ENCODE measurements at regions not wholly inside any gene's neighbourhood (a gene's known extent, or its start where the extent isn't known, plus 50 kb on each side); places are given as distances from the start of the nearest gene placed in this dataset.

- peaks cover 10% of the 10 kb centered on the region; the same call in 1 of the 2 replicates for H3K36me3 ChIP-seq (ENCODE audit: control insufficient read depth, low read length)
Measured at GRCh38 chr12:124420041-124420995, 125.4 kb downstream of the RFLNA start.

GRCh38 chr12:124419292-124420040, 124.6 kb downstream of the RFLNA start:
- no peak overlapping the region for H3K4me2 ChIP-seq (ENCODE audit: low read length)
- H3K36me3 ChIP-seq (ENCODE audit: control insufficient read depth, low read length): peaks cover 10% of the 10 kb centered on the region; the same call in 1 of the 2 replicates
- H3F3A ChIP-seq (ENCODE audit: control insufficient read depth, insufficient read depth): no peaks in the 10 kb centered on the region

More at GRCh38 chr12:124420041-124420995, 125.4 kb downstream of the RFLNA start:
- Histone ChIP-seq H3K79me2 (ENCODE audit: control insufficient read depth, low read length) (no peaks in the 10 kb centered on the region), H4K20me1 (ENCODE audit: control insufficient read depth, insufficient read depth, low read depth, low read length) (no peaks in the 10 kb centered on the region), H3K4me3 (ENCODE audit: low read length) (no peak overlapping the region), H3K9me3 (ENCODE audit: control insufficient read depth, insufficient read depth, low read length) (no peaks in the 10 kb centered on the region), H3K27me3 (ENCODE audit: control insufficient read depth, low read length) (no peaks in the 10 kb centered on the region), H3K27ac (ENCODE audit: low read depth, low read length) (no peak overlapping the region), H3F3A (ENCODE audit: control insufficient read depth, insufficient read depth) (no peaks in the 10 kb centered on the region), H3K9me2 (replicated peaks; ENCODE audit: control insufficient read depth, low read length) (no peaks in the 10 kb centered on the region), H3K4me2 (ENCODE audit: low read length) (no peak overlapping the region), H3K4me1 (ENCODE audit: control insufficient read depth, low read length) (no peaks in the 10 kb centered on the region)
- TF ChIP-seq CTCF (IDR thresholded peaks at IDR 0.05; ENCODE audit: low read depth, low read length, poor library complexity, severe bottlenecking) (no peak), EZH2phosphoT487 (IDR thresholded peaks at IDR 0.05; ENCODE audit: borderline replicate concordance, low read length) (no peak)

GRCh38 chr12:124418791-124419190, 123.9 kb downstream of the RFLNA start:
- TF ChIP-seq EZH2phosphoT487 (IDR thresholded peaks at IDR 0.05; ENCODE audit: borderline replicate concordance, low read length) (no peak), CTCF (IDR thresholded peaks at IDR 0.05; ENCODE audit: low read depth, low read length, poor library complexity, severe bottlenecking) (no peak)
- no peaks in the 10 kb centered on the region for H3K4me1 ChIP-seq (ENCODE audit: control insufficient read depth, low read length)
- H3K36me3 ChIP-seq (ENCODE audit: control insufficient read depth, low read length): peaks cover 10% of the 10 kb centered on the region; the same call in 1 of the 2 replicates

More at GRCh38 chr12:124419292-124420040, 124.6 kb downstream of the RFLNA start:
- no peak overlapping the region for H3K4me3 ChIP-seq (ENCODE audit: low read length)
- H3K9me3 ChIP-seq (ENCODE audit: control insufficient read depth, insufficient read depth, low read length): no peaks in the 10 kb centered on the region
- no peaks in the 10 kb centered on the region for H3K27me3 ChIP-seq (ENCODE audit: control insufficient read depth, low read length)
- H3K27ac ChIP-seq (ENCODE audit: low read depth, low read length): no peak overlapping the region
- H3K9me2 ChIP-seq (replicated peaks; ENCODE audit: control insufficient read depth, low read length): no peaks in the 10 kb centered on the region
- no peaks in the 10 kb centered on the region for H3K4me1 ChIP-seq (ENCODE audit: control insufficient read depth, low read length)
- no peaks in the 10 kb centered on the region for H4K20me1 ChIP-seq (ENCODE audit: control insufficient read depth, insufficient read depth, low read depth, low read length)
- H3K79me2 ChIP-seq (ENCODE audit: control insufficient read depth, low read length): no peaks in the 10 kb centered on the region
- TF ChIP-seq EZH2phosphoT487 (IDR thresholded peaks at IDR 0.05; ENCODE audit: borderline replicate concordance, low read length) (no peak), CTCF (IDR thresholded peaks at IDR 0.05; ENCODE audit: low read depth, low read length, poor library complexity, severe bottlenecking) (no peak)

More at GRCh38 chr12:124418791-124419190, 123.9 kb downstream of the RFLNA start:
- Histone ChIP-seq H3F3A (ENCODE audit: control insufficient read depth, insufficient read depth) (no peaks in the 10 kb centered on the region), H3K9me3 (ENCODE audit: control insufficient read depth, insufficient read depth, low read length) (no peaks in the 10 kb centered on the region), H3K9me2 (replicated peaks; ENCODE audit: control insufficient read depth, low read length) (no peaks in the 10 kb centered on the region), H3K4me3 (ENCODE audit: low read length) (no peak overlapping the region), H3K4me2 (ENCODE audit: low read length) (no peak overlapping the region), H4K20me1 (ENCODE audit: control insufficient read depth, insufficient read depth, low read depth, low read length) (no peaks in the 10 kb centered on the region), H3K27me3 (ENCODE audit: control insufficient read depth, low read length) (no peaks in the 10 kb centered on the region), H3K27ac (ENCODE audit: low read depth, low read length) (no peak overlapping the region), H3K79me2 (ENCODE audit: control insufficient read depth, low read length) (no peaks in the 10 kb centered on the region)
